Keratinocyte (primary cell): ENCODE measurements at regions not wholly inside any gene's neighbourhood (a gene's known extent, or its start where the extent isn't known, plus 50 kb on each side); places are given as distances from the start of the nearest gene placed in this dataset.

ENCODE experiments used
- DNase-seq: peaks from one replicate; pipeline ENCODE4 v3.0.0-alpha.2; 2011; ENCODE audit warnings: low read depth, missing footprints, low spot score
- FAIRE-seq: peaks from 2 replicates; lab custom pipeline; 2011; peaks lifted over from hg19 to GRCh38; lab: Jason Lieb, UNC
- H2AFZ ChIP-seq: 2 replicates; pipeline ENCODE4 v1.6.0; 2012; ENCODE audit warnings: low read length, control low read depth, inconsistent platforms; ENCODE audit not compliant: control insufficient read depth
- H3K27ac ChIP-seq: 2 replicates; pipeline ENCODE4 v1.5.1; 2011; ENCODE audit warnings: low read length; ENCODE audit not compliant: control insufficient read depth, insufficient read depth
- H3K27me3 ChIP-seq: 3 replicates; pipeline ENCODE4 v1.6.0; 2011; ENCODE audit warnings: low read length; ENCODE audit not compliant: control insufficient read depth, insufficient read depth; ENCODE audit errors: extremely low read depth
- H3K36me3 ChIP-seq, 2 experiments: 2 replicates in 1 of 2; 3 replicates in 1 of 2; pipeline ENCODE4 v1.5.1; 2011; ENCODE audit warnings: low read length in 2 of 2, mild to moderate bottlenecking in 1 of 2; ENCODE audit not compliant: control insufficient read depth in 2 of 2, insufficient read depth in 2 of 2; ENCODE audit errors: extremely low read depth in 1 of 2
- H3K4me1 ChIP-seq: 3 replicates; pipeline ENCODE4 v1.5.1; 2011; ENCODE audit warnings: low read length; ENCODE audit not compliant: control insufficient read depth, insufficient read depth; ENCODE audit errors: extremely low read depth
- H3K4me2 ChIP-seq: 3 replicates; pipeline ENCODE4 v1.6.0; 2011; ENCODE audit warnings: low read depth, low read length; ENCODE audit not compliant: control insufficient read depth, insufficient read depth; ENCODE audit errors: extremely low read depth
- H3K4me3 ChIP-seq, 3 experiments: fragments of 200-600 bp in 1 of 3; sonication (generic) in 1 of 3; 2 replicates in 2 of 3; 3 replicates in 1 of 3; pipeline ENCODE4 v1.5.1; 2011 to 2016; ENCODE audit warnings: low read length in 3 of 3, mild to moderate bottlenecking in 3 of 3, control low read depth in 2 of 3, inconsistent platforms in 1 of 3, low read depth in 1 of 3, mixed read lengths in 1 of 3, mixed run types in 1 of 3, moderate library complexity in 1 of 3; ENCODE audit not compliant: control insufficient read depth in 2 of 3, insufficient read depth in 2 of 3; ENCODE audit errors: extremely low read depth in 1 of 3
- H3K79me2 ChIP-seq: 2 replicates; pipeline ENCODE4 v1.6.0; 2012; ENCODE audit warnings: low read length; ENCODE audit not compliant: control insufficient read depth, insufficient read depth
- H3K9ac ChIP-seq: 3 replicates; pipeline ENCODE4 v1.6.0; 2011; ENCODE audit warnings: low read length; ENCODE audit not compliant: control insufficient read depth, insufficient read depth; ENCODE audit errors: extremely low read depth
- H3K9me1 ChIP-seq: 3 replicates; pipeline ENCODE4 v1.6.0; 2011; ENCODE audit warnings: low read length; ENCODE audit not compliant: control insufficient read depth, insufficient read depth; ENCODE audit errors: extremely low read depth
- H3K9me3 ChIP-seq: 2 replicates; pipeline ENCODE4 v1.5.1; 2012; ENCODE audit warnings: low read depth, low read length; ENCODE audit not compliant: control insufficient read depth
- H4K20me1 ChIP-seq: 3 replicates; pipeline ENCODE4 v1.6.0; 2011; ENCODE audit warnings: low read length; ENCODE audit not compliant: control insufficient read depth, insufficient read depth; ENCODE audit errors: extremely low read depth
- CTCF ChIP-seq, 3 experiments: IDR thresholded peaks in 1 of 3; conservative IDR thresholded peaks in 1 of 3; optimal IDR thresholded peaks in 1 of 3; 2 replicates in 2 of 3; 3 replicates in 1 of 3; pipeline versions ENCODE3 to v1.5.1; 2011; ENCODE audit warnings: low read length in 3 of 3, mild to moderate bottlenecking in 3 of 3, moderate library complexity in 2 of 3, control low read depth in 1 of 3, inconsistent platforms in 1 of 3; ENCODE audit not compliant: insufficient read depth in 2 of 3; ENCODE audit errors: extremely low read depth in 1 of 3
- EZH2 ChIP-seq: IDR thresholded peaks from one replicate; pipeline ENCODE4 v1.6.1; 2012; ENCODE audit warnings: inconsistent platforms, mild to moderate bottlenecking, low read length, moderate library complexity
- dilution Hi-C: fragments of 300-500 bp; cut with MboI; formaldehyde crosslinking; loops from one replicate; pipeline ENCODE4 v1.7.0; 2020; ENCODE audit warnings: low sequenced_read_pairs; ENCODE audit not compliant: extremely low pct_ligation_motif_present

- Histone ChIP-seq H3K27me3 (no peaks in the 10 kb centered on the region), H3K9me3 (no peaks in the 10 kb centered on the region), H2AFZ (no peak overlapping the region), H3K36me3 (no peaks in the 10 kb centered on the region), H3K9me1 (no peaks in the 10 kb centered on the region), H3K27ac (no peak overlapping the region), H3K4me2 (no peak overlapping the region), H3K4me1 (no peaks in the 10 kb centered on the region), H3K79me2 (no peaks in the 10 kb centered on the region), H3K4me3 (no peak overlapping the region), H4K20me1 (no peaks in the 10 kb centered on the region), H3K9ac (no peak overlapping the region)
- FAIRE-seq (no peak), DNase-seq (no peak)
- TF ChIP-seq EZH2 (no peak), CTCF (optimal IDR thresholded peaks at IDR 0.05 in 1 of 3, IDR thresholded peaks at IDR 0.05 in 1 of 3, conservative IDR thresholded peaks at IDR 0.05 in 1 of 3; ENCODE audit: extremely low read depth in 1 of 3, insufficient read depth in 2 of 3, low read length in 3 of 3) (no peak)
- dilution Hi-C loops: no loop called here
Observed at GRCh38 chr6:122012578-122012977, 386.9 kb upstream of the HSF2 start.

GRCh38 chr6:122014961-122015360, 384.5 kb upstream of the HSF2 start:
- DNase-seq: no peak
- no peak overlapping the region for H3K27ac ChIP-seq
- no peaks in the 10 kb centered on the region for H3K27me3 ChIP-seq
- no peaks in the 10 kb centered on the region for H3K9me3 ChIP-seq
- no peak overlapping the region for H3K4me3 ChIP-seq
- no peak overlapping the region for H3K9ac ChIP-seq
- no peaks in the 10 kb centered on the region for H3K79me2 ChIP-seq
- dilution Hi-C loops: no loop called here
- no peak overlapping the region for H3K4me2 ChIP-seq
- no peaks in the 10 kb centered on the region for H3K36me3 ChIP-seq
- no peaks in the 10 kb centered on the region for H4K20me1 ChIP-seq
- no peak overlapping the region for H2AFZ ChIP-seq
- no peaks in the 10 kb centered on the region for H3K4me1 ChIP-seq
- TF ChIP-seq EZH2: no peak
- TF ChIP-seq CTCF (optimal IDR thresholded peaks at IDR 0.05 in 1 of 3, IDR thresholded peaks at IDR 0.05 in 1 of 3, conservative IDR thresholded peaks at IDR 0.05 in 1 of 3; ENCODE audit: extremely low read depth in 1 of 3, insufficient read depth in 2 of 3, low read length in 3 of 3): no peak
- H3K9me1 ChIP-seq: no peaks in the 10 kb centered on the region
- FAIRE-seq: peak; percentile 59
